Keratinocyte (primary cell): ENCODE measurements at regions not wholly inside any gene's neighbourhood (a gene's known extent, or its start where the extent isn't known, plus 50 kb on each side); places are given as distances from the start of the nearest gene placed in this dataset.

Experiments used
- DNase-seq: peaks from one replicate; pipeline ENCODE4 v3.0.0-alpha.2; 2011; ENCODE audit warnings: low read depth, missing footprints, low spot score
- FAIRE-seq: peaks from 2 replicates; lab custom pipeline; 2011; peaks lifted over from hg19 to GRCh38; lab: Jason Lieb, UNC
- H2AFZ ChIP-seq: 2 replicates; pipeline ENCODE4 v1.6.0; 2012; ENCODE audit warnings: low read length, control low read depth, inconsistent platforms; ENCODE audit not compliant: control insufficient read depth
- H3K27ac ChIP-seq: 2 replicates; pipeline ENCODE4 v1.5.1; 2011; ENCODE audit warnings: low read length; ENCODE audit not compliant: control insufficient read depth, insufficient read depth
- H3K27me3 ChIP-seq: 3 replicates; pipeline ENCODE4 v1.6.0; 2011; ENCODE audit warnings: low read length; ENCODE audit not compliant: control insufficient read depth, insufficient read depth; ENCODE audit errors: extremely low read depth
- H3K36me3 ChIP-seq, 2 experiments: 2 replicates in 1 of 2; 3 replicates in 1 of 2; pipeline ENCODE4 v1.5.1; 2011; ENCODE audit warnings: low read length in 2 of 2, mild to moderate bottlenecking in 1 of 2; ENCODE audit not compliant: control insufficient read depth in 2 of 2, insufficient read depth in 2 of 2; ENCODE audit errors: extremely low read depth in 1 of 2
- H3K4me1 ChIP-seq: 3 replicates; pipeline ENCODE4 v1.5.1; 2011; ENCODE audit warnings: low read length; ENCODE audit not compliant: control insufficient read depth, insufficient read depth; ENCODE audit errors: extremely low read depth
- H3K4me2 ChIP-seq: 3 replicates; pipeline ENCODE4 v1.6.0; 2011; ENCODE audit warnings: low read depth, low read length; ENCODE audit not compliant: control insufficient read depth, insufficient read depth; ENCODE audit errors: extremely low read depth
- H3K4me3 ChIP-seq, 3 experiments: fragments of 200-600 bp in 1 of 3; sonication (generic) in 1 of 3; 2 replicates in 2 of 3; 3 replicates in 1 of 3; pipeline ENCODE4 v1.5.1; 2011 to 2016; ENCODE audit warnings: low read length in 3 of 3, mild to moderate bottlenecking in 3 of 3, control low read depth in 2 of 3, inconsistent platforms in 1 of 3, low read depth in 1 of 3, mixed read lengths in 1 of 3, mixed run types in 1 of 3, moderate library complexity in 1 of 3; ENCODE audit not compliant: control insufficient read depth in 2 of 3, insufficient read depth in 2 of 3; ENCODE audit errors: extremely low read depth in 1 of 3
- H3K79me2 ChIP-seq: 2 replicates; pipeline ENCODE4 v1.6.0; 2012; ENCODE audit warnings: low read length; ENCODE audit not compliant: control insufficient read depth, insufficient read depth
- H3K9ac ChIP-seq: 3 replicates; pipeline ENCODE4 v1.6.0; 2011; ENCODE audit warnings: low read length; ENCODE audit not compliant: control insufficient read depth, insufficient read depth; ENCODE audit errors: extremely low read depth
- H3K9me1 ChIP-seq: 3 replicates; pipeline ENCODE4 v1.6.0; 2011; ENCODE audit warnings: low read length; ENCODE audit not compliant: control insufficient read depth, insufficient read depth; ENCODE audit errors: extremely low read depth
- H3K9me3 ChIP-seq: 2 replicates; pipeline ENCODE4 v1.5.1; 2012; ENCODE audit warnings: low read depth, low read length; ENCODE audit not compliant: control insufficient read depth
- H4K20me1 ChIP-seq: 3 replicates; pipeline ENCODE4 v1.6.0; 2011; ENCODE audit warnings: low read length; ENCODE audit not compliant: control insufficient read depth, insufficient read depth; ENCODE audit errors: extremely low read depth
- EZH2 ChIP-seq: IDR thresholded peaks from one replicate; pipeline ENCODE4 v1.6.1; 2012; ENCODE audit warnings: inconsistent platforms, mild to moderate bottlenecking, low read length, moderate library complexity
- dilution Hi-C: fragments of 300-500 bp; cut with MboI; formaldehyde crosslinking; loops from one replicate; pipeline ENCODE4 v1.7.0; 2020; ENCODE audit warnings: low sequenced_read_pairs; ENCODE audit not compliant: extremely low pct_ligation_motif_present
- TF ChIP-seq, protein P1 (sequence below), 3 experiments: IDR thresholded peaks in 1 of 3; conservative IDR thresholded peaks in 1 of 3; optimal IDR thresholded peaks in 1 of 3; 2 replicates in 2 of 3; 3 replicates in 1 of 3; pipeline versions ENCODE3 to v1.5.1; 2011; ENCODE audit warnings: low read length in 3 of 3, mild to moderate bottlenecking in 3 of 3, moderate library complexity in 2 of 3, control low read depth in 1 of 3, inconsistent platforms in 1 of 3; ENCODE audit not compliant: insufficient read depth in 2 of 3; ENCODE audit errors: extremely low read depth in 1 of 3

DNA sequence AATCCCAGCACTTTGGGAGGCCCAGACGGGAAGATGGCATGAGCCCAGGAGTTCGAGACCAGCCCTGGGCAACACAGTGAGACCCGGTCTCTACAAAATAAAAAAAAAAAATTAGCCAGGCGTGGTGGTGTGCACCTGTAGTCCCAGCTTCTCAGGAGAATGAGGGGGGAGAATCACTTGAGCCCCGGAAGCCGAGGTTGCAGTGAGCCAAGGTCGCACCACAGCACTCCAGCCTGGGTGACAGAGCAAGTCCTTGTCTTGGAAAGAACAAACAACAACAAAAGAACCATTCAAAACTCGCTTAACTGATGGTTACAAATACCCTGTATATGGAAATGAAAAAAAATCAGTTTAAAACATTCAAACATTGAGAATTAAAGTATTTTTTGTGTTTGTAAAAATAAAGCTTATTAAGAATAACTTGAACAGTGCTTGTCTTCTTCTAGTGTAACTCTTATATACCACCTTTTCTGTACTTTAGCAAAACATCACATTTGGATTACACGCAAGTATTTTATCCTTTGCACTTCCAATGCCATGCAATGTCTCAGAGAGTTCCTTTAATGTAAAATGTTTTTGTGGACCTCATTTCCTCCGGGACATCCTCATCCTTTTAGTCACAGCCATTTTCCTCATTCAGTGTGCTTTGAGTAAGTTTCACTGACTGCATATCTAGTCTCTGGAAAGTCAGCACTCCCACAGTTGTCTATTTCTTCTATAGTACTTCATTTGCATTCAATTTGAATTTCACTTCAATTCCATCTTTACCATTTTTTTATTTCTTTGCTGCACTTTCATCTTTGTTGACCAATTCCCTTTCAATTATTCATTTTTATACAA, 113.0 kb upstream of the GOLGA8J start:
- no peak for FAIRE-seq
- TF ChIP-seq, protein P1, sequence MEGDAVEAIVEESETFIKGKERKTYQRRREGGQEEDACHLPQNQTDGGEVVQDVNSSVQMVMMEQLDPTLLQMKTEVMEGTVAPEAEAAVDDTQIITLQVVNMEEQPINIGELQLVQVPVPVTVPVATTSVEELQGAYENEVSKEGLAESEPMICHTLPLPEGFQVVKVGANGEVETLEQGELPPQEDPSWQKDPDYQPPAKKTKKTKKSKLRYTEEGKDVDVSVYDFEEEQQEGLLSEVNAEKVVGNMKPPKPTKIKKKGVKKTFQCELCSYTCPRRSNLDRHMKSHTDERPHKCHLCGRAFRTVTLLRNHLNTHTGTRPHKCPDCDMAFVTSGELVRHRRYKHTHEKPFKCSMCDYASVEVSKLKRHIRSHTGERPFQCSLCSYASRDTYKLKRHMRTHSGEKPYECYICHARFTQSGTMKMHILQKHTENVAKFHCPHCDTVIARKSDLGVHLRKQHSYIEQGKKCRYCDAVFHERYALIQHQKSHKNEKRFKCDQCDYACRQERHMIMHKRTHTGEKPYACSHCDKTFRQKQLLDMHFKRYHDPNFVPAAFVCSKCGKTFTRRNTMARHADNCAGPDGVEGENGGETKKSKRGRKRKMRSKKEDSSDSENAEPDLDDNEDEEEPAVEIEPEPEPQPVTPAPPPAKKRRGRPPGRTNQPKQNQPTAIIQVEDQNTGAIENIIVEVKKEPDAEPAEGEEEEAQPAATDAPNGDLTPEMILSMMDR (optimal IDR thresholded peaks at IDR 0.05 in 1 of 3, IDR thresholded peaks at IDR 0.05 in 1 of 3, conservative IDR thresholded peaks at IDR 0.05 in 1 of 3; ENCODE audit: extremely low read depth in 1 of 3, insufficient read depth in 2 of 3, low read length in 3 of 3), result no peak
- TF ChIP-seq EZH2, result no peak
- H3K79me2 ChIP-seq, result no peaks in the 10 kb centered on the region
- H3K4me3 ChIP-seq, result no peak overlapping the region
- no peak overlapping the region for H2AFZ ChIP-seq
- H3K4me1 ChIP-seq, result peaks cover 3% of the 10 kb centered on the region
- no peak overlapping the region for H3K9ac ChIP-seq
- peaks cover 12% of the 10 kb centered on the region for H3K27me3 ChIP-seq
- H3K4me2 ChIP-seq, result no peak overlapping the region
- no peak for DNase-seq
- dilution Hi-C loops, result no loop called here
- H3K9me1 ChIP-seq, result no peaks in the 10 kb centered on the region
- no peaks in the 10 kb centered on the region for H4K20me1 ChIP-seq
- H3K36me3 ChIP-seq, result no peaks in the 10 kb centered on the region
- no peak overlapping the region for H3K27ac ChIP-seq
- no peaks in the 10 kb centered on the region for H3K9me3 ChIP-seq

- H2AFZ ChIP-seq, result peak overlapping the region; percentile 22
Observed at GRCh38 chr15:29968895-29969561, 113.7 kb upstream of the GOLGA8J start.

More at GRCh38 chr15:29968895-29969561, 113.7 kb upstream of the GOLGA8J start:
- no peak for DNase-seq
- H3K4me2 ChIP-seq, result peak overlapping the region; percentile 78
- peak overlapping the region; percentile 51 for H3K9ac ChIP-seq
- dilution Hi-C loops, result no loop called here
- no peaks in the 10 kb centered on the region for H3K79me2 ChIP-seq
- no peaks in the 10 kb centered on the region for H3K36me3 ChIP-seq
- H3K27me3 ChIP-seq, result peaks cover 12% of the 10 kb centered on the region
- FAIRE-seq, result no peak
- peaks cover 3% of the 10 kb centered on the region for H3K4me1 ChIP-seq
- no peak overlapping the region for H3K27ac ChIP-seq
- no peaks in the 10 kb centered on the region for H4K20me1 ChIP-seq
- peak overlapping the region in 2 of 3 experiments; percentile 38 to 54 for H3K4me3 ChIP-seq
- TF ChIP-seq, protein P1 (optimal IDR thresholded peaks at IDR 0.05 in 1 of 3, IDR thresholded peaks at IDR 0.05 in 1 of 3, conservative IDR thresholded peaks at IDR 0.05 in 1 of 3; ENCODE audit: extremely low read depth in 1 of 3, insufficient read depth in 2 of 3, low read length in 3 of 3), result no peak
- peak; percentile 32 for TF ChIP-seq EZH2
- H3K9me1 ChIP-seq, result no peaks in the 10 kb centered on the region
- H3K9me3 ChIP-seq, result no peaks in the 10 kb centered on the region
